K562 (cell line): ENCODE measurements at regions not wholly inside any gene's neighbourhood (a gene's known extent, or its start where the extent isn't known, plus 50 kb on each side); places are given as distances from the start of the nearest gene placed in this dataset.

Experiments used
- ATAC-seq: fragments of 200-7000 bp; cut with Tn5 transposase; 3 replicates; pipeline ENCODE4 v1.9.1; 2020; ENCODE audit warnings: moderate library complexity
- BruUV-seq: library from RNA; stranded (reverse); fragments of 400-500 nt; replicated peaks from 2 replicates; lab custom pipeline; 2021; lab: Mats Ljungman, UMichigan
- CTCF ChIA-PET: fragments of 300-600 bp; formaldehyde crosslinking; extraction: SDS; loops from one replicate; lab custom pipeline; 2021; ENCODE audit warnings: low intra/inter-chr PET ratio; lab: Yijun Ruan, JAX
- POLR2A ChIA-PET: fragments of 300-600, 350-650 bp; sonication (Branson Sonifier 250); formaldehyde crosslinking; extraction: SDS; loops from one replicate; lab custom pipeline; 2021; ENCODE audit warnings: antibody characterized with exemption, inconsistent platforms; lab: Yijun Ruan, JAX
- DNase-seq, 4 experiments: peaks; one replicate each; pipeline versions ENCODE4 v3.0.0 to v3.0.0-alpha.2; 2011 to 2018; ENCODE audit warnings: low spot score in 3 of 4, mixed read lengths in 3 of 4; ENCODE audit errors: extremely low read depth in 1 of 4
- FAIRE-seq: peaks from 2 replicates; lab custom pipeline; 2011; peaks lifted over from hg19 to GRCh38; lab: Jason Lieb, UNC
- H2AFZ ChIP-seq: 2 replicates; pipeline ENCODE4 v1.6.0; 2011; ENCODE audit warnings: low read depth, low read length, control low read depth, inconsistent platforms
- H3K27ac ChIP-seq: fragments of 200-600 bp; 3 replicates; pipeline ENCODE4 v1.8.0; 2011; ENCODE audit warnings: low read depth, mild to moderate bottlenecking, control low read depth, inconsistent platforms, low read length, moderate library complexity, mixed read lengths; ENCODE audit errors: extremely low read depth
- H3K27me3 ChIP-seq, 2 experiments: fragments of 300-600 bp in 1 of 2; 2 replicates in 1 of 2; 3 replicates in 1 of 2; pipeline versions ENCODE4 v1.6.0 to v1.8.0; 2011; ENCODE audit warnings: inconsistent platforms in 2 of 2, low read length in 2 of 2, mild to moderate bottlenecking in 1 of 2, mixed read lengths in 1 of 2, moderate library complexity in 1 of 2; ENCODE audit not compliant: control insufficient read depth in 2 of 2, insufficient read depth in 2 of 2
- H3K36me3 ChIP-seq: fragments of 300-600 bp; 3 replicates; pipeline ENCODE4 v1.8.0; 2011; ENCODE audit warnings: mild to moderate bottlenecking, low read length, inconsistent platforms; ENCODE audit not compliant: control insufficient read depth, insufficient read depth
- H3K4me1 ChIP-seq, 2 experiments: fragments of 200-600 bp in 1 of 2; replicated peaks in 1 of 2; 2 replicates in 1 of 2; 3 replicates in 1 of 2; pipeline versions ENCODE4 v1.5.1 to v1.8.0; 2011; ENCODE audit warnings: inconsistent platforms in 2 of 2, low read length in 2 of 2, mild to moderate bottlenecking in 1 of 2, mixed read lengths in 1 of 2, moderate library complexity in 1 of 2; ENCODE audit not compliant: control insufficient read depth in 2 of 2, insufficient read depth in 2 of 2
- H3K4me2 ChIP-seq: 2 replicates; pipeline ENCODE4 v1.6.1; 2011; ENCODE audit warnings: low read length, control low read depth, inconsistent platforms, mixed read lengths; ENCODE audit not compliant: insufficient read depth
- H3K4me3 ChIP-seq: fragments of 200-600 bp; sonication (generic), shearing (Covaris generic); 2 replicates; pipeline ENCODE4 v1.5.1; 2016; ENCODE audit warnings: control low read depth, inconsistent platforms
- H3K79me2 ChIP-seq: fragments of 200-600 bp; 3 replicates; pipeline ENCODE4 v1.8.0; 2011; ENCODE audit warnings: low read length, inconsistent platforms; ENCODE audit not compliant: control insufficient read depth, insufficient read depth
- H3K9ac ChIP-seq, 2 experiments: 2 replicates each; pipeline versions ENCODE4 v1.6.0 to v1.6.1; 2011; ENCODE audit warnings: low read depth in 2 of 2, low read length in 2 of 2, control low read depth in 1 of 2, inconsistent platforms in 1 of 2, mild to moderate bottlenecking in 1 of 2, mixed read lengths in 1 of 2; ENCODE audit not compliant: insufficient read depth in 1 of 2
- H3K9me1 ChIP-seq: one replicate; pipeline ENCODE4 v1.6.0; 2011; ENCODE audit warnings: inconsistent platforms, mild to moderate bottlenecking, low read length, moderate library complexity; ENCODE audit not compliant: control insufficient read depth, insufficient read depth
- H3K9me3 ChIP-seq: replicated peaks from 2 replicates; pipeline ENCODE4 v1.5.1; 2011; ENCODE audit warnings: low read depth, low read length, inconsistent platforms; ENCODE audit not compliant: control insufficient read depth, insufficient read depth
- H4K20me1 ChIP-seq: replicated peaks from 2 replicates; pipeline ENCODE4 v1.6.1; 2011; ENCODE audit warnings: low read length, inconsistent platforms, mixed read lengths; ENCODE audit not compliant: control insufficient read depth, insufficient read depth
- ATF2 ChIP-seq: sonication (generic); formaldehyde crosslinking; IDR thresholded peaks from 2 replicates; pipeline ENCODE4 v1.8.1; 2022; ENCODE audit warnings: missing genetic modification reagents
- CBFA2T3 ChIP-seq: fragments of 450-650 bp; IDR thresholded peaks from 2 replicates; pipeline ENCODE4 v1.6.1; 2017
- KDM5B ChIP-seq: fragments of 200-600 bp; sonication (generic); IDR thresholded peaks from 2 replicates; pipeline ENCODE4 v1.6.1; 2012; ENCODE audit warnings: low read depth, mild to moderate bottlenecking, moderate library complexity, low read length, control low read depth, inconsistent platforms; ENCODE audit not compliant: insufficient replicate concordance
- MTA2 ChIP-seq: fragments of 450-650 bp; IDR thresholded peaks from 2 replicates; pipeline ENCODE4 v1.6.1; 2016; ENCODE audit warnings: low read depth
- NONO ChIP-seq, 2 experiments: fragments of 200-400 bp in 1 of 2; fragments of 450-650 bp in 1 of 2; formaldehyde crosslinking in 1 of 2; IDR thresholded peaks; 2 replicates each; pipeline ENCODE4 v1.6.1; 2017; ENCODE audit warnings: low read depth in 2 of 2, mild to moderate bottlenecking in 2 of 2, moderate library complexity in 2 of 2, low read length in 1 of 2
- RB1 ChIP-seq: fragments of 450-650 bp; IDR thresholded peaks from 2 replicates; pipeline ENCODE4 v1.6.1; 2017; ENCODE audit warnings: low read depth, mild to moderate bottlenecking
- SMAD4 ChIP-seq: fragments of 250-450 bp; sonication (Bioruptor Pico); conservative IDR thresholded peaks from 2 replicates; pipeline ENCODE4 v1.8.0; 2021; ENCODE audit warnings: inconsistent platforms, mild to moderate bottlenecking, moderate library complexity
- TAF9B ChIP-seq: fragments of 450-650 bp; IDR thresholded peaks from 2 replicates; pipeline ENCODE4 v1.6.1; 2018; ENCODE audit warnings: mild to moderate bottlenecking; ENCODE audit not compliant: partially characterized antibody
- ZC3H8 ChIP-seq: fragments of 450-650 bp; IDR thresholded peaks from 2 replicates; pipeline ENCODE4 v1.6.1; 2017
- ZNF12 ChIP-seq: sonication (generic); formaldehyde crosslinking; IDR thresholded peaks from 2 replicates; pipeline ENCODE4 v1.4.0; 2020; ENCODE audit warnings: mild to moderate bottlenecking, missing genetic modification reagents
- ZNF134 ChIP-seq: fragments of 250-450 bp; sonication (Bioruptor Pico); conservative IDR thresholded peaks from 2 replicates; pipeline ENCODE4 v1.4.0; 2020
- ZNF507 ChIP-seq: conservative IDR thresholded peaks from 2 replicates; pipeline ENCODE4 v1.6.1; 2017; ENCODE audit warnings: missing genetic modification characterization, missing compliant biosample characterization
- ZNF586 ChIP-seq: fragments of 450-650 bp; formaldehyde crosslinking; conservative IDR thresholded peaks from 2 replicates; pipeline ENCODE4 v1.4.0; 2020; ENCODE audit warnings: mild to moderate bottlenecking, moderate library complexity
- ZNF766 ChIP-seq: fragments of 200-800 bp; sonication (Bioruptor generic); conservative IDR thresholded peaks from 2 replicates; pipeline ENCODE4 v1.6.1; 2016; ENCODE audit warnings: missing genetic modification characterization, missing compliant biosample characterization
- in situ Hi-C: fragments of 300-500 bp; cut with MboI; formaldehyde crosslinking; loops from 4 replicates; pipeline ENCODE4 v1.15.0; 2018; ENCODE audit warnings: inconsistent platforms, mixed read lengths
- intact Hi-C: fragments of 100-400 bp; cut with micrococcal nuclease; formaldehyde crosslinking; loops from 2 replicates; pipeline ENCODE4 v1.14.2; 2022
- TF ChIP-seq, protein P1 (sequence below): fragments of 250-450 bp; sonication (Bioruptor Pico); IDR thresholded peaks from 2 replicates; pipeline ENCODE4 v1.5.0; 2020; ENCODE audit warnings: mild to moderate bottlenecking
- TF ChIP-seq, protein P2 (sequence below): conservative IDR thresholded peaks from 2 replicates; pipeline ENCODE4 v1.6.1; 2011; ENCODE audit warnings: low read depth, mild to moderate bottlenecking, low read length; ENCODE audit not compliant: control insufficient read depth

DNA sequence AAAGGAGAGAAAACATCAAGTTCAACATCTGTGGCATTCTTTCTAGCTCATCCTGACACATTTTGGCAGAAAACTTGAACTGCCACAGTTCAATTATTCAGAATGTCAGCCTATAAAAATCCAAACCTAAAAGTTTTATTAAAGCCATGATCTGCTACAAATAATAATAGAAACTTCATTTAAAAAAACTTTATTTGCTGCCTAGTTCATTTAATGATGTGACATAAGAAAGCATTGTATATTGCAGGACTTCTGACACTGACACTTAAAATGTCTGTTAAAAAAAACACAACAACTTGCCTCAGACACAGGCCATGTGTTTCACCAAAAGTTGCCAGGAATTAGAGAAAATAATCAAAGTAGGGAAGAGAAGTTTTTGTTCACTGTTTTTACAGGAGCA, 88.3 kb upstream of the HTR1E start:
- H2AFZ ChIP-seq = no peak overlapping the region
- DNase-seq (no peak), ATAC-seq (no peak)
- intact Hi-C loops = no loop called here
- no peaks in the 10 kb centered on the region for H3K36me3 ChIP-seq
- H4K20me1 ChIP-seq = no peaks in the 10 kb centered on the region
- no peaks in the 10 kb centered on the region for H3K79me2 ChIP-seq
- H3K4me3 ChIP-seq = no peak overlapping the region
- no TSS peak for BruUV-seq
- no peaks in the 10 kb centered on the region for H3K9me1 ChIP-seq
- no peaks in the 10 kb centered on the region for H3K27me3 ChIP-seq
- no peak overlapping the region for H3K9ac ChIP-seq
- no peak overlapping the region for H3K27ac ChIP-seq
- no peak for TF ChIP-seq ZNF766 (CRISPR knock-in tag)
- no peak for TF ChIP-seq RB1
- TF ChIP-seq SMAD4 (CRISPR knock-in tag) = no peak
- TF ChIP-seq, all 486 proteins: peak for 0
- no peaks in the 10 kb centered on the region for H3K9me3 ChIP-seq
- FAIRE-seq = no peak
- POLR2A ChIA-PET = no interaction called here
- CTCF ChIA-PET = no interaction called here
- no peak overlapping the region for H3K4me2 ChIP-seq
- in situ Hi-C loops = no loop called here
- H3K4me1 ChIP-seq = no peaks in the 10 kb centered on the region

DNA sequence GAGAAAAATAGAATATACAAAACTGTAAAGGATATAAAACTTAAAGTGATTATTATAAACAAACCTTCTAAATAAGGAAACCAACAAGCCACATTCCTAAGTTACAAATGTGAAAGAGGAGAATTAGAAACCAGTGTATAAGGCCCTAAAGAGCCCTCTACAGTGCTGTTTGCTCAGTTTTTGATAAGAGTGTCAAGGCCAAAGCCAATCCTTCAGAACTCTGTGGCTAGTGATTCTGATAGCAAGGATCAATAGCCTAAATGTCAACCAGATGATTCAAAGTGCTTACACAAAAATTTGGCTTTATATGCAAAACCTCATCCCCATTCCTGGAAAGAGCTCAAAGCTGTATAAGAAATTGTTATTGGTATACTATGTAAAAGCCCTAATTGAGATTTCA, 104.6 kb upstream of the HTR1E start:
- DNase-seq (no peak), FAIRE-seq (no peak), ATAC-seq (no peak)
- intact Hi-C loops = no loop called here
- no peaks in the 10 kb centered on the region for H3K9me1 ChIP-seq
- H3K27ac ChIP-seq = no peak overlapping the region
- ChIA-PET POLR2A (no interaction called here), CTCF (no interaction called here)
- no peak overlapping the region for H2AFZ ChIP-seq
- in situ Hi-C loops = no loop called here
- H3K9ac ChIP-seq = no peak overlapping the region
- H3K79me2 ChIP-seq = no peaks in the 10 kb centered on the region
- no peaks in the 10 kb centered on the region for H3K4me1 ChIP-seq
- no peak overlapping the region for H3K4me2 ChIP-seq
- H4K20me1 ChIP-seq = no peaks in the 10 kb centered on the region
- no peaks in the 10 kb centered on the region for H3K36me3 ChIP-seq
- no TSS peak for BruUV-seq
- H3K27me3 ChIP-seq = no peaks in the 10 kb centered on the region
- no peaks in the 10 kb centered on the region for H3K9me3 ChIP-seq
- H3K4me3 ChIP-seq = no peak overlapping the region
- TF ChIP-seq ZC3H8 (no peak), ZNF134 (no peak), TAF9B (no peak), ATF2 (CRISPR knock-in tag) (no peak), CBFA2T3 (no peak), ZNF586 (CRISPR knock-in tag) (no peak), ZNF507 (tag) (no peak), NONO (IDR thresholded peaks at IDR 0.05; ENCODE audit: low read depth in 2 of 2, low read length in 1 of 2) (no peak), KDM5B (no peak), ZNF12 (CRISPR knock-in tag) (no peak), MTA2 (no peak)
- TF ChIP-seq, protein P1, sequence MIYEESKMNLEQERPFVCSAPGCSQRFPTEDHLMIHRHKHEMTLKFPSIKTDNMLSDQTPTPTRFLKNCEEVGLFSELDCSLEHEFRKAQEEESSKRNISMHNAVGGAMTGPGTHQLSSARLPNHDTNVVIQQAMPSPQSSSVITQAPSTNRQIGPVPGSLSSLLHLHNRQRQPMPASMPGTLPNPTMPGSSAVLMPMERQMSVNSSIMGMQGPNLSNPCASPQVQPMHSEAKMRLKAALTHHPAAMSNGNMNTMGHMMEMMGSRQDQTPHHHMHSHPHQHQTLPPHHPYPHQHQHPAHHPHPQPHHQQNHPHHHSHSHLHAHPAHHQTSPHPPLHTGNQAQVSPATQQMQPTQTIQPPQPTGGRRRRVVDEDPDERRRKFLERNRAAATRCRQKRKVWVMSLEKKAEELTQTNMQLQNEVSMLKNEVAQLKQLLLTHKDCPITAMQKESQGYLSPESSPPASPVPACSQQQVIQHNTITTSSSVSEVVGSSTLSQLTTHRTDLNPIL = no peak
- TF ChIP-seq, protein P2, sequence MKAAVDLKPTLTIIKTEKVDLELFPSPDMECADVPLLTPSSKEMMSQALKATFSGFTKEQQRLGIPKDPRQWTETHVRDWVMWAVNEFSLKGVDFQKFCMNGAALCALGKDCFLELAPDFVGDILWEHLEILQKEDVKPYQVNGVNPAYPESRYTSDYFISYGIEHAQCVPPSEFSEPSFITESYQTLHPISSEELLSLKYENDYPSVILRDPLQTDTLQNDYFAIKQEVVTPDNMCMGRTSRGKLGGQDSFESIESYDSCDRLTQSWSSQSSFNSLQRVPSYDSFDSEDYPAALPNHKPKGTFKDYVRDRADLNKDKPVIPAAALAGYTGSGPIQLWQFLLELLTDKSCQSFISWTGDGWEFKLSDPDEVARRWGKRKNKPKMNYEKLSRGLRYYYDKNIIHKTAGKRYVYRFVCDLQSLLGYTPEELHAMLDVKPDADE = no peak
